GM21381 (cell line): ENCODE measurements at regions not wholly inside any gene's neighbourhood (a gene's known extent, or its start where the extent isn't known, plus 50 kb on each side); places are given as distances from the start of the nearest gene placed in this dataset.
"Not testable (repeated sequence)": the region's sequence is repeated elsewhere in the genome, so short reads cannot be mapped to it uniquely, and the experiment has no call there.

Experiments used
- ATAC-seq: cut with Tn5 transposase; IDR thresholded peaks from one replicate; pipeline ENCODE4 v1.9.1; 2021; ENCODE audit warnings: mild to moderate bottlenecking, moderate library complexity; ENCODE audit not compliant: unreplicated experiment

- ATAC-seq = no peak
Measured at GRCh38 chr6:165012183-165012582, 297.2 kb downstream of the C6orf118 start.

GRCh38 chr6:165010556-165011535 is 298.6 kb downstream of the C6orf118 start:
- no peak for ATAC-seq

- no peak for ATAC-seq
Measured at GRCh38 chr6:165008971-165009370, 300.4 kb downstream of the C6orf118 start.

GRCh38 chr6:165002866-165003265 is 306.5 kb downstream of the C6orf118 start:
- no peak for ATAC-seq

GRCh38 chr6:165002358-165002757 is 307.0 kb downstream of the C6orf118 start:
- no peak for ATAC-seq

- no peak for ATAC-seq
Measured at GRCh38 chr6:165001502-165002157, 307.8 kb downstream of the C6orf118 start.

GRCh38 chr6:164998297-164998696 is 311.1 kb downstream of the C6orf118 start:
- no peak for ATAC-seq

GRCh38 chr6:164996838-164997237 is 312.6 kb downstream of the C6orf118 start:
- no peak for ATAC-seq

- no peak for ATAC-seq
Measured at GRCh38 chr6:164991573-164991972, 317.8 kb downstream of the C6orf118 start.

GRCh38 chr6:164990901-164991300 is 318.5 kb downstream of the C6orf118 start:
- no peak for ATAC-seq

GRCh38 chr6:164982389-164982788 is 327.0 kb downstream of the C6orf118 start:
- ATAC-seq = no peak

- ATAC-seq = no peak
Measured at GRCh38 chr6:164967102-164967501, 342.3 kb downstream of the C6orf118 start.

GRCh38 chr6:164962805-164963204 is 346.6 kb downstream of the C6orf118 start:
- no peak for ATAC-seq

GRCh38 chr6:164947164-164947563 is 362.2 kb downstream of the C6orf118 start:
- ATAC-seq = no peak

GRCh38 chr6:164942271-164942670 is 367.1 kb downstream of the C6orf118 start:
- no peak for ATAC-seq

- ATAC-seq = not testable (repeated sequence)
Measured at GRCh38 chr6:164933238-164933794, 376.1 kb downstream of the C6orf118 start.

GRCh38 chr6:164929408-164929977 is 379.9 kb downstream of the C6orf118 start:
- no peak for ATAC-seq

- no peak for ATAC-seq
Measured at GRCh38 chr6:164928728-164929407, 380.5 kb downstream of the C6orf118 start.

- ATAC-seq = no peak
Measured at GRCh38 chr6:164928057-164928727, 381.2 kb downstream of the C6orf118 start.
